ENCODE measurements at regions not wholly inside any gene's neighbourhood (a gene's known extent, or its start where the extent isn't known, plus 50 kb on each side); places are given as distances from the start of the nearest gene placed in this dataset.

GRCh38 chr10:130495891-130496636 lies 359.9 kb downstream of the GLRX3 start:
- no peak for TF ChIP-seq FOXK2 (IDR thresholded peaks at IDR 0.05)
- no peak for TF ChIP-seq NFRKB (IDR thresholded peaks at IDR 0.05)

Measured in HEK293T (cell line).